GM18868 (cell line): ENCODE measurements at regions not wholly inside any gene's neighbourhood (a gene's known extent, or its start where the extent isn't known, plus 50 kb on each side); places are given as distances from the start of the nearest gene placed in this dataset.

Experiments used
- ATAC-seq: cut with Tn5 transposase; IDR thresholded peaks from one replicate; pipeline ENCODE4 v1.9.1; 2021; ENCODE audit warnings: mild to moderate bottlenecking, moderate library complexity; ENCODE audit not compliant: unreplicated experiment

GRCh38 chr10:110413049-110413783, 84.5 kb upstream of the DUSP5 start:
- ATAC-seq, result no peak

GRCh38 chr10:110413903-110414547, 83.7 kb upstream of the DUSP5 start:
- ATAC-seq, result peak; percentile 6

GRCh38 chr10:110414548-110415309, 83.0 kb upstream of the DUSP5 start:
- ATAC-seq, result peak; percentile 80

GRCh38 chr10:110415809-110416208, 81.9 kb upstream of the DUSP5 start:
- no peak for ATAC-seq

GRCh38 chr10:110416776-110417711, 80.7 kb upstream of the DUSP5 start:
- no peak for ATAC-seq

GRCh38 chr10:110418218-110418617, 79.5 kb upstream of the DUSP5 start:
- ATAC-seq, result no peak

- ATAC-seq, result no peak
These were observed 78.4 kb upstream of the DUSP5 start for GRCh38 chr10:110419265-110419664.

GRCh38 chr10:110420401-110421193, 77.1 kb upstream of the DUSP5 start:
- no peak for ATAC-seq

GRCh38 chr10:110421512-110422138, 76.1 kb upstream of the DUSP5 start:
- no peak for ATAC-seq

GRCh38 chr10:110422548-110422947, 75.2 kb upstream of the DUSP5 start:
- ATAC-seq, result no peak

GRCh38 chr10:110423650-110424049, 74.1 kb upstream of the DUSP5 start:
- ATAC-seq, result no peak

- ATAC-seq, result peak; percentile 83
These were observed 71.9 kb upstream of the DUSP5 start for GRCh38 chr10:110425684-110426293.

- no peak for ATAC-seq
These were observed 71.2 kb upstream of the DUSP5 start for GRCh38 chr10:110426294-110427181.

- no peak for ATAC-seq
These were observed 68.4 kb upstream of the DUSP5 start for GRCh38 chr10:110429301-110429700.

- ATAC-seq, result no peak
These were observed 67.1 kb upstream of the DUSP5 start for GRCh38 chr10:110430340-110431273.

GRCh38 chr10:110431659-110432058, 66.0 kb upstream of the DUSP5 start:
- no peak for ATAC-seq

GRCh38 chr10:110432084-110432483, 65.6 kb upstream of the DUSP5 start:
- no peak for ATAC-seq
